GM18867 (cell line): ENCODE measurements at regions not wholly inside any gene's neighbourhood (a gene's known extent, or its start where the extent isn't known, plus 50 kb on each side); places are given as distances from the start of the nearest gene placed in this dataset.

Experiments
- ATAC-seq: cut with Tn5 transposase; IDR thresholded peaks from one replicate; pipeline ENCODE4 v1.9.1; 2021; ENCODE audit warnings: mild to moderate bottlenecking, moderate library complexity; ENCODE audit not compliant: unreplicated experiment

GRCh38 chr6:87938287-87938686 lies 109.4 kb upstream of the SPACA1 start:
- no peak for ATAC-seq

DNA sequence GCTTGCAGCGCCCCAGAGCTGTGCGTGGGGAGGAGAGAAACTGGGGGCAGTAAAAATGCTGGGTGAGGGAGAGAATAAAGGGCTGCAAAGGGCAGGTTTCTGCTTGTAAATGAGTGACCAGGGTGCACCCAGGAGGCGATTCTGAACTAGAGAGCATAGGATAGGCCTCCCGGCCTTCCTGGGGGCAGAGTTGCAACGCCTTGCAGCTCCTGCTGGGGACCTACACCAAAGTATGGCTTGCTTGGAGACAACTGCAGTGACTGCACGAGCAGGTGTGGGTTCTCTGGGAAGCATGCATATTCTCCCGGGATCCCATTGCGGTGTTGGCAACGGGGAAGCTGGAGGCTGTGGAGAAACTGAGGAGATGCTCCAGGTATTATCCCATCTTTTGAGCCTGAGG lies 111.6 kb upstream of the SPACA1 start:
- no peak for ATAC-seq

- ATAC-seq: no peak
Observed at GRCh38 chr6:87935196-87935595, 112.4 kb upstream of the SPACA1 start.

DNA sequence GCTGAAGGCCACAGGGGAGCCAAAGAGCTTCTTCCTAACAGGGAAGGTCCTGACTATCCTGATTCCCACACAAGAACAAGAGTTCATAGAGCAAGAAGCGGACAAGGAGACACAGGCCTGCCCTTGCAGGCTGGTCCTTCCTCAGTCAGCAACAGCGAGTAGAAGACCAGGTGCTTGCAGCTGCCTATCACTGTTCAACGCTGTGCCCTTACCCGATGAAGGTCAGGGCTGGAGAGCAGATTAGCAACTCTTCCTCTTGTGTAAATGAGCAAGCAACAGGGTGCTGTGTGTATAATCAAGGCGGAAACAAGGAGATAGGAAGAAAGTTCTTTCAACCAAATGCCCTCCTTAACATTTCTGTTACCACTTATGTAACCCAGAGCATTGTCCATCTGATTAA lies 115.3 kb upstream of the SPACA1 start:
- no peak for ATAC-seq

GRCh38 chr6:87929843-87930288 lies 117.8 kb upstream of the SPACA1 start:
- peak; percentile 65 for ATAC-seq

DNA sequence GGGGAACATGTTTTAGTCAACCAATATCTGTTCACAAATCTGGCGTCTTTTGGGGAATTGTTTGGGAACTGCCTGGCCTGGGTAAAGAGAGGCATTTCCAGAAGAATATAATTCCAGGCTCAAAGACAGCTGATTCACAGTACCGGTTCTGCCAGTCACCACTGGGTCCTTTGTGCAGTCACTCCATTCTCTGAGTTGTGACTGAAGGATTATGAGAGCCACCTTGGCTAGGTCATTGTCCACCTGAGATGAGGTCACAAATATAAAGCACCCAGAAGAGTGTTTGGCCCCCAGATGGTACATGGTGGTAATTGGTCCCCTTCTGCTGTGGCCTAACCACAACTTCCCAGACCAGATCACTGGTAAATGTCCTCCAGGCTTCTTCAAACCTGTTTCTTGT lies 121.0 kb upstream of the SPACA1 start:
- no peak for ATAC-seq

DNA sequence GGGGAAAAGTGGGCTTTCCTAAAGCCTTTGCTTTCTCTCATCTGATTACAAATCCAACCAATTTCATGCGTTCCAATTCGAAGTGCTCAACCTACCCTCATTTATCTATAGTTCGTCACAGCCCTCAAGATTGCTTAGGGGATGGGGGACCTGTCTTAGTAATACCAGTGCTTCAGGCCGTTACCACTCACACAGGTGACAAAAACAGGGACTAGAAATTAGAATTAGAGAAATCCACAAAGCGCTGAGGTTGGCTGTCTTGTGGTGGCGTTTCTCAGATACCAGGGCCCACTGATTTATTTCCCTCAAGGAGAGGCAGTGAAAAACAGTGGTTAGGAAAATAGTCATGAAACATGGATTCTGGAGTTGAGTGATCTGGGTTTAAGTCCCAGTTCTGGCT lies 121.6 kb upstream of the SPACA1 start:
- ATAC-seq: no peak

GRCh38 chr6:87925373-87926060 lies 122.1 kb upstream of the SPACA1 start:
- ATAC-seq: peak; percentile 63

DNA sequence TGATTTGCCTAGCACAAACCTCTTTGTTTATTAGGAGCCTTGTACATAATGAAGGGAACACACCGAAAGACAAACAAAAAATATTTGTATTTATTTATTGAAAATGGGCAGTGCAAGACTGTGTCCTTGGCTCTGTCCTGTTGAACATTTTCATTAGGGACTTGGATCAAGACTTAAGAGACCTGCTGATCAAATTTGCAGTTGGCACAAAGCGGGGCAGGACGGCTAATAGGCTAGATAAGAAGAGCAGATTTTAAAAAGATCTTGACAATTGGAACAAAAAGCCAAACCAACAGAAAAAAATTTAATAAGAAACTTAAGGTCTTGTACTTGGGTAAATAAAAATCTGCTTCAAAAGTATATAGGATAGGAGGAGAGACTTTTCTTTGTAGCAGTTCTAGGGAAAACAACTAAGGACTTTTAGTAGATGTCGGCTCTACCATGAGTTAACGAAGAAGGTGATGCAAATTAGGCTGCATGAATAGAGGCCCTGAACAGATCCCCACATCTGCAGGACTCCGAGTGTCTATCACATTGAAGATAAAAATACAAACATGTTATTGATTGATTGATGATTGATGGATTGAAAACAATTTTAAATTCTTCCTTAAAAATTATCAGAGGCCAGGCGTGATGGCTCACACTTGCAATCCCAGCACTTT lies 124.1 kb upstream of the SPACA1 start:
- no peak for ATAC-seq

- peak; percentile 77 for ATAC-seq
Observed at GRCh38 chr6:87922947-87923330, 124.7 kb upstream of the SPACA1 start.

DNA sequence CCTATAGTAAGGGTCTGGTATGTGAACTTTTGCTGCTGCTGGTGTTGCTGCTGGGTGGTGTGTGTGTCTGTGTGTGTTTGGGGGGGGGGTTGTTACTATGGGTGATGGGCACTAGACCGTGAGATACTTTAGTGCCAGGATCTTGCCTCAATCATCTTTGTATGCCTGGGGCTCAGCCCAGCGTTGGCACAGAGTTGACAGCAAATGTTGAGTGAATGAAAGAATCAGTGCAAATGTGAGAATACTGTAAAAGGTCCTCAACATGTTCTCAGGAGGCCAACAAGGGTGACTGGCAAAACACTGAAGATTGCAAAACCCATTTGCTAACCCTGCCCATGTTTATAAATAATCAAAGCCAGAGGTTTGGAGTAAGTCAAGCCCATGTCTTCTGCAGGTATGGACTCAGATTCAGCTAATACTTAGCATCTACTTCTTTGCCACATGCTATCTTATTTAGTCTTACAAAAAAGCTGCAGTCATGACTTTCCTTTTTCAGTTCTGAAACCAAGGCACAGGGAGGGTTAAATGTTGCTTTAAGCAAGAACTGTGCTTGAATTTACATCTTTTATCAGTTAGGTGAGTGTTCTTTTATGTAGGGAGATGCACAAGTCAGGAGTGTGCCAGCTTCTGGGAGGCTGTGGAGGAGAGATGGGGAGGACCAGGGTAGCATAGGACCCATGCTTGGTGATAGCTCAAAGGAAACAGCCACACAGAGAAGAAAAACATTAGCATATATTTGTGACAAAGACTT lies 125.3 kb upstream of the SPACA1 start:
- peak; percentile 18 for ATAC-seq

DNA sequence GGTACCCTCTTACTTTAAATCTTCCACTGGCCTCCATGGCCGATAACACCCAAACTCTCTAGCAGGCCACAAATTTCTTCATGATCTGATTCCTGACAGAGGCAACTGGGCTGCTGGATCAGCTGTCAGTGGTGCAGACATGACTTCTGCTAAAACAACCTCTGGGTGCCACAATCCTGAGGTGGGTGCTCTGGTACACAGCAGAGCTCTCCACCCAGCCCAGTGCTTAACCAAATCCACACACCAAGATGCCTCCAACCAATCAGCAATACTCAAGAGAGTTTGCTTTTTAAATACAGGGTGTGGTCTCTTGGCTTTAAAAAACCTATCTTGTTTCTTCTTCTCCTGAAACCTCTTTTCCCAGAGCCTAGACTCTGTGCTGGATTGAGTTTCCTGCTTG lies 126.6 kb upstream of the SPACA1 start:
- no peak for ATAC-seq

DNA sequence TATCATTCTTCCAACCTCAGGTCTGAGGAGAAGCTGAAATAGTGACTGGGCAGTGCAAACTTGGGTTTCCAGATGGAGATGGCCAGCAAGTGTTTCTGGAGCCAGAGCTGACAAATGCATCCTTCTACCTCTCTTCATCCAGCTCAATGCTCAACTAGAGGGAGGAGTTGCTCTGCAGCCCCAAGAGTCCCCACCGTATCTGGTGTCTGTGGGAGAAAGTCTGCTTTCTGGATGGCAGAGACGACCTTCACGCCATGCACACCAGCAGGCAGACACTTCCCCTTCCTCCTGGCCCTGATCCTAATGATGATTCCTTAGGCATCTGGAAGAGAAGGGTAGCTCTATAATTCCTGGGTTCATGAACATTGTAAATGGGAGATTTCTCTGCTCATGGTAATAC lies 127.4 kb upstream of the SPACA1 start:
- ATAC-seq: no peak

- ATAC-seq: no peak
Observed at GRCh38 chr6:87919416-87919815, 128.2 kb upstream of the SPACA1 start.

- no peak for ATAC-seq
Observed at GRCh38 chr6:87919001-87919400, 128.6 kb upstream of the SPACA1 start.

GRCh38 chr6:87918461-87918941 lies 129.1 kb upstream of the SPACA1 start:
- ATAC-seq: no peak

GRCh38 chr6:87917886-87918285 lies 129.8 kb upstream of the SPACA1 start:
- no peak for ATAC-seq

DNA sequence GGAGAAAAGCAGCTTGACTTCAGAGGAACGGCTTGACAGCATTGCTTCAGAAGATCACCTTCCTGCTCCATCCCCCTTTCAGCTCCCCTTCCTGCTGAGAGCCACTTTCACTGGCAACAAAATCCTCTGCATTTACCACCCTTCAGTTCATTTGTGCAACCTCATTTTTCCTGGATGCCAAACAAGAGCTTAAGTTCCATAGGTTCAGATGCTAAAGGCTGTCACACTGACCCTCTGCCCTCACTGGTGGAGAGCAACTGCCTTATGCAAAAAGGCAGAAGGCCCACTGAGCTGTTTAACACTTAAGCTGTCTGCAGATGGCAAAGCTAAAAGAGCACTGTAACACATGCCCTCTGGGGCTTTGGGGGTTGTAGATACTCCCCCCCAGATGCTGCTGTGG lies 131.2 kb upstream of the SPACA1 start:
- no peak for ATAC-seq

DNA sequence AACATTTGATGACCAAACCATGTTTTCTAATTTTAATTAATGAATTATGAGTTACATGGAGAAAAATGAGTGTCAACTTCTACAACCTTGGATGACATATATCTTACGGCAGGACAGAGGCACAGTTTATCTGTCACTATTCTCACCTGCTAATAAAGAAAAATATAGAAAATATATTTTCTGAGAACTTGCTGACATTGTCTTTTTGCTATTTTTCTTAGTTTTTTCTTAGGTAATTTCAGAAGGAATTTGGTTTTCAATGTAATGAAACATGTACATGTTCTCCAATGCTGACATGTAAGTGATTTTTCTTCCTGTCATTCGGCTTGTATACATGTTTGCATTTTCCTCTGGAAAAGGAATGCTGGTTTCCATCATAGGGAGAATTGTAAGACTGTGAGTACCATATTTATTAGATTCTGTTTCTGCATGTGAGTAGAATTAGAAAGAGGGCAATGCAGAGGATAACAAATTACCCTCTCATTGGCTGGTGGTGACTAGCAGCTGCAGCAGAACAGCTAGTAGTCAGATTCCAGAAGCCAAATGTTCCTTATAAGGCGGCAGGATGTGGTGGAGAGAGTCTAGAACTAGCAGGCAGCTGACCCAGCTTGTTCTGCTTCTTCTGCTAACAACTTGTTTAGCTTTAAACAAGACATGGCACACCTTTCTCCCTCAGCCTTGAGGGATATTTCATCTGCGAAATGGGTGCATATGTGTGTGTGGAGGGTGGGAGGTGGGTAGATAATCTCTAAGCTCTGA lies 132.8 kb upstream of the SPACA1 start:
- ATAC-seq: no peak

DNA sequence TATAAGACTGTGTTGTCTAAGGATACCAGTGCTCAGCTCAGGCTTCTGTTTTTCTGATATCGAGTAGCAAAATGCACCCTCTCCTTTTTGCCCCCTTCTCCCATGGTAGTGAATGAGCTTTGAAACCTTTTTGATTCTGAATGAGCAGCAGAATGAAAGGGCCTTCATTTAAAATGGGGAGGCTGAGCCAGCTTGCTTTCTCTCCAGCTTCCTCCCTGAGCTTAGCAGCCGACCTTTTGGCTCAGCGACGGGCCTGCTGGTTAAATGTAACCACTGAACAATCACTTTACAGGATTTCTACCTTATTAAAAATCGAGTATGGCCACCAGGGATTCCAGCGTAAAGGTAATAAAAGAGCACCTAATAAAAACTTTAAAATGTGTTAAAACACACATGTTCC lies 133.7 kb upstream of the SPACA1 start:
- ATAC-seq: no peak

DNA sequence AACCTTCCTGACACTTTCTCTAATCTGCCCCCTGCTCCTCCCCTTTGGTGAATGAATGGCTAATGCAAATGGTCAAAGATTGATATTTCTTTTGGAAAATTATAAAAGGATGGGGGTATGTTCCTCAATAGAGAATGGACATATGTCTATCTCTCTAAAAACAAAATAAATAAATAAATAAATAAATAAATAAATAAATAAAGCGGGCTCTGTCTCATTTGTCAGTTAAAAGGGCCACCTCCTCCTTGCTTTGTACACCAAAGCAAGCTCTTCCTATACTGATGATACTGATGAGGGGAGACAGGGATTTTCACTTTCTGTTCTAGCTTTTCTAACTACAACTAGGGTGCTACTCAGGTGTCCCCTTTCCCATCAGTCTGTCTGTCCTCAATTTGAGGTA lies 135.5 kb upstream of the SPACA1 start:
- ATAC-seq: no peak
